ENCODE measurements at regions not wholly inside any gene's neighbourhood (a gene's known extent, or its start where the extent isn't known, plus 50 kb on each side); places are given as distances from the start of the nearest gene placed in this dataset.
"Not testable (repeated sequence)": the region's sequence is repeated elsewhere in the genome, so short reads cannot be mapped to it uniquely, and the experiment has no call there.

GRCh38 chr2:167692936-167693335, 554.5 kb downstream of the STK39 start:
- no peak for TF ChIP-seq POLR2A (IDR thresholded peaks at IDR 0.05; ENCODE audit: low read depth, low read length)
- FAIRE-seq: no peak
- DNase-seq (ENCODE audit: insufficient read length, low spot score): no peak

- TF ChIP-seq POLR2A (IDR thresholded peaks at IDR 0.05; ENCODE audit: low read depth, low read length): no peak
- FAIRE-seq (no peak), DNase-seq (ENCODE audit: insufficient read length, low spot score) (no peak)
Observed at GRCh38 chr2:167692191-167692590, 555.2 kb downstream of the STK39 start.

- no peak for DNase-seq (ENCODE audit: insufficient read length, low spot score)
- FAIRE-seq: peak; percentile 27
- TF ChIP-seq POLR2A (IDR thresholded peaks at IDR 0.05; ENCODE audit: low read depth, low read length): no peak
Observed at GRCh38 chr2:167689444-167689843, 558.0 kb downstream of the STK39 start.

- TF ChIP-seq POLR2A (IDR thresholded peaks at IDR 0.05; ENCODE audit: low read depth, low read length): no peak
- FAIRE-seq: no peak
- no peak for DNase-seq (ENCODE audit: insufficient read length, low spot score)
Observed at GRCh38 chr2:167686691-167687090, 560.7 kb downstream of the STK39 start.

GRCh38 chr2:167681234-167682015, 566.0 kb downstream of the STK39 start:
- no peak for DNase-seq (ENCODE audit: insufficient read length, low spot score)
- no peak for FAIRE-seq
- TF ChIP-seq POLR2A (IDR thresholded peaks at IDR 0.05; ENCODE audit: low read depth, low read length): no peak

- FAIRE-seq: no peak
- TF ChIP-seq POLR2A (IDR thresholded peaks at IDR 0.05; ENCODE audit: low read depth, low read length): no peak
- no peak for DNase-seq (ENCODE audit: insufficient read length, low spot score)
Observed at GRCh38 chr2:167678158-167678557, 569.2 kb downstream of the STK39 start.

- DNase-seq (ENCODE audit: insufficient read length, low spot score): no peak
- no peak for FAIRE-seq
Observed at GRCh38 chr2:167675906-167676305, 571.5 kb downstream of the STK39 start.

GRCh38 chr2:167670588-167670987, 576.8 kb downstream of the STK39 start:
- no peak for FAIRE-seq
- no peak for DNase-seq (ENCODE audit: insufficient read length, low spot score)
- TF ChIP-seq POLR2A (IDR thresholded peaks at IDR 0.05; ENCODE audit: low read depth, low read length): no peak

More at GRCh38 chr2:167675906-167676305, 571.5 kb downstream of the STK39 start:
- no peak for TF ChIP-seq POLR2A (IDR thresholded peaks at IDR 0.05; ENCODE audit: low read depth, low read length)

- no peak for TF ChIP-seq POLR2A (IDR thresholded peaks at IDR 0.05; ENCODE audit: low read depth, low read length)
- no peak for FAIRE-seq
Observed at GRCh38 chr2:167653131-167653530, 594.3 kb downstream of the STK39 start.

GRCh38 chr2:167652401-167652800, 595.0 kb downstream of the STK39 start:
- no peak for TF ChIP-seq POLR2A (IDR thresholded peaks at IDR 0.05; ENCODE audit: low read depth, low read length)
- DNase-seq (ENCODE audit: insufficient read length, low spot score): no peak
- FAIRE-seq: no peak

More at GRCh38 chr2:167653131-167653530, 594.3 kb downstream of the STK39 start:
- no peak for DNase-seq (ENCODE audit: insufficient read length, low spot score)

- TF ChIP-seq POLR2A (IDR thresholded peaks at IDR 0.05; ENCODE audit: low read depth, low read length): no peak
- FAIRE-seq: peak; percentile 23
- no peak for DNase-seq (ENCODE audit: insufficient read length, low spot score)
Observed at GRCh38 chr2:167651406-167652151, 595.8 kb downstream of the STK39 start.

- no peak for TF ChIP-seq POLR2A (IDR thresholded peaks at IDR 0.05; ENCODE audit: low read depth, low read length)
- DNase-seq (ENCODE audit: insufficient read length, low spot score) (no peak), FAIRE-seq (no peak)
Observed at GRCh38 chr2:167646557-167646956, 600.8 kb downstream of the STK39 start.

GRCh38 chr2:167640096-167640495, 607.3 kb downstream of the STK39 start:
- no peak for FAIRE-seq
- no peak for TF ChIP-seq POLR2A (IDR thresholded peaks at IDR 0.05; ENCODE audit: low read depth, low read length)
- no peak for DNase-seq (ENCODE audit: insufficient read length, low spot score)

GRCh38 chr2:167637741-167638140, 609.7 kb downstream of the STK39 start:
- no peak for TF ChIP-seq POLR2A (IDR thresholded peaks at IDR 0.05; ENCODE audit: low read depth, low read length)
- no peak for FAIRE-seq
- no peak for DNase-seq (ENCODE audit: insufficient read length, low spot score)

GRCh38 chr2:167632271-167632670, 615.1 kb downstream of the STK39 start:
- not testable (repeated sequence) for DNase-seq (ENCODE audit: insufficient read length, low spot score); FAIRE-seq

Data from H54 (cell line).